Astrocyte (in vitro differentiated cells and primary cell): ENCODE measurements at regions not wholly inside any gene's neighbourhood (a gene's known extent, or its start where the extent isn't known, plus 50 kb on each side); places are given as distances from the start of the nearest gene placed in this dataset.

Source experiments
- CTCF ChIP-seq: IDR thresholded peaks from 2 replicates; pipeline ENCODE4 v1.5.1; 2011; ENCODE audit warnings: low read depth, mild to moderate bottlenecking, inconsistent platforms, low read length, moderate library complexity; ENCODE audit not compliant: insufficient read depth
- EZH2 ChIP-seq: IDR thresholded peaks from 2 replicates; pipeline ENCODE4 v1.6.1; 2012; ENCODE audit warnings: mild to moderate bottlenecking, low read length, inconsistent platforms; ENCODE audit not compliant: insufficient read depth

DNA sequence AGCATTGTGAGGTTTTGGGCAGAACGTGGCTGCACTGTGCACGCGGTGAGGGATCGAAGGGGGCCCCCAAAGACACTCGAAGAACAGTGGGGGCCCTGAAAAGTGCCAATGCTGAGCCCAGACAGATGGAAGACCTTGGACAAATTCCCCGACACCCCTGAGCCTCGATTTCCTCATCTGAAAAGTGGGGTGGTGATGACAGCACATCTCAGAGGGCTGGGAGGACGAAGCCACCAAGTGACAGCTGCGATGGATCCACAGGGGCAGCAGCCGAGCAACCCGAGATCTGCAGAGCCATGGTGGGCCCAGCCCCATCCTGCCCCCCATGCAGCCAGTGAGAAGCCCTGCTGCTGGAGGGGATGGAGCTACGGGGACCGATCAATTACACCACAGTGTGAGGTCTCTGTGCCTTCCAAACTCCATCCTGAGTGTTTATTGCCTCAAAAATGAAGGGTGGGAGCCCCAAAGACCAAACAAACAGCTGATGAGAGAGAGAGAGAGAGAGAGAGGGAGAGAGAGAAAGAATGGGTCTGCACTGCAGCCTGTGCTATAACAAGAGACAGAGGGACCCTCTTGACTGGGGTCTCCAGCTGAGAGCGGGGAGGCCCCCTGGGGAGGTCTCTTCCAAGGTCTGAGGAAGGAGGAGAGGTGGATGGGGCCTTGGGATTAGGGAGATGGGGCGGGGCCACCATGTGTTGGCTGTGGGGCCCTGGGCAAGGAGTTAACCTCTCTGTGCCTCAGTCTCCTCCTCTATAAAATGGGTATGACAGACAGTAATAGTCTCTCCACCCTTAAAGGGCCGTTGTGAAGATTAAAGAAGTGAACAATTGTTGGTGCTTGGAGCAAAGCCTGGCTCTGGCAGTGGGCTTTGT is 134.4 kb upstream of the IER5L start:
- TF ChIP-seq CTCF (no peak), EZH2 (no peak)
